B cell (primary cell): ENCODE measurements at regions not wholly inside any gene's neighbourhood (a gene's known extent, or its start where the extent isn't known, plus 50 kb on each side); places are given as distances from the start of the nearest gene placed in this dataset.

Experiments
- ATAC-seq: fragments of 200-7000 bp; cut with Tn5 transposase; one replicate; pipeline ENCODE4 v1.10.0; 2021; ENCODE audit warnings: low read depth, mild to moderate bottlenecking, moderate number of reproducible peaks, moderate library complexity
- CTCF ChIA-PET: fragments of 350-600 bp; sonication (Branson Sonifier 250); formaldehyde crosslinking; loops from one replicate; lab custom pipeline; 2021; ENCODE audit warnings: antibody characterized with exemption, inconsistent platforms; lab: Charles Lee
- POLR2A ChIA-PET: fragments of 350-600 bp; sonication (Branson Sonifier 250); formaldehyde crosslinking; loops from one replicate; lab custom pipeline; 2021; ENCODE audit warnings: antibody characterized with exemption; lab: Charles Lee
- DNase-seq: peaks from one replicate; pipeline ENCODE4 v3.0.0; 2013
- H2AFZ ChIP-seq: 2 replicates; pipeline ENCODE4 v1.6.1; 2012; ENCODE audit warnings: mild to moderate bottlenecking, low read depth, low read length; ENCODE audit not compliant: insufficient read depth, poor library complexity, severe bottlenecking
- H3K27ac ChIP-seq, 2 donors: 1 replicate in 1 of 2; 2 replicates in 1 of 2; pipeline ENCODE4 v1.5.1; 2012 to 2013; ENCODE audit warnings: low read length in 2 of 2, mild to moderate bottlenecking in 2 of 2, moderate library complexity in 1 of 2
- H3K27me3 ChIP-seq, 4 experiments: fragments of 200-600 bp in 1 of 4; sonication (generic) in 1 of 4; replicated peaks in 1 of 4; 1 replicate in 2 of 4; 2 replicates in 2 of 4; pipeline versions ENCODE4 v1.6.1 to v1.7.0; 2013 to 2016; ENCODE audit warnings: low read length in 3 of 4, mild to moderate bottlenecking in 2 of 4, mixed read lengths in 1 of 4, moderate library complexity in 1 of 4; ENCODE audit not compliant: insufficient read depth in 4 of 4, control insufficient read depth in 3 of 4; ENCODE audit errors: control extremely low read depth in 1 of 4
- H3K36me3 ChIP-seq, 2 experiments: replicated peaks in 1 of 2; 1 replicate in 1 of 2; 2 replicates in 1 of 2; pipeline versions ENCODE4 v1.6.1 to v1.7.1; 2013; ENCODE audit warnings: low read length in 1 of 2; ENCODE audit not compliant: insufficient read depth in 2 of 2, control insufficient read depth in 1 of 2; ENCODE audit errors: control extremely low read depth in 1 of 2, extremely low read depth in 1 of 2
- H3K4me1 ChIP-seq, 2 donors: fragments of 200-600 bp in 1 of 2; sonication (generic) in 1 of 2; 1 replicate in 1 of 2; 2 replicates in 1 of 2; pipeline versions ENCODE4 v1.5.1 to v1.6.1; 2013 to 2017; ENCODE audit warnings: low read length in 2 of 2; ENCODE audit not compliant: control insufficient read depth in 2 of 2, insufficient read depth in 2 of 2
- H3K4me2 ChIP-seq: replicated peaks from 2 replicates; pipeline ENCODE3; 2012; ENCODE audit warnings: mild to moderate bottlenecking, low read depth, low read length; ENCODE audit not compliant: poor library complexity, severe bottlenecking
- H3K4me3 ChIP-seq, 5 experiments: fragments of 200-600 bp in 1 of 5; sonication (generic) in 1 of 5; 1 replicate in 3 of 5; 2 replicates in 2 of 5; pipeline versions ENCODE4 v1.5.1 to v1.7.0; 2011 to 2016; ENCODE audit warnings: low read length in 4 of 5, mild to moderate bottlenecking in 4 of 5, low read depth in 2 of 5, control low read depth in 1 of 5, moderate library complexity in 1 of 5; ENCODE audit not compliant: insufficient read depth in 1 of 5; ENCODE audit errors: control extremely low read depth in 1 of 5, extremely low read depth in 1 of 5
- H3K79me2 ChIP-seq: fragments of 200-600 bp; sonication (generic); one replicate; pipeline ENCODE4 v1.6.0; 2016; ENCODE audit warnings: low read length; ENCODE audit not compliant: control insufficient read depth, insufficient read depth
- H3K9ac ChIP-seq: fragments of 200-600 bp; sonication (generic); 2 replicates; pipeline ENCODE4 v1.6.1; 2017; ENCODE audit warnings: mild to moderate bottlenecking, low read length, moderate library complexity
- H3K9me3 ChIP-seq, 3 donors: one replicate each; pipeline versions ENCODE4 v1.6.1 to v1.7.1; 2013; ENCODE audit warnings: low read length in 2 of 3; ENCODE audit not compliant: control insufficient read depth in 2 of 3, insufficient read depth in 1 of 3; ENCODE audit errors: control extremely low read depth in 1 of 3
- H4K20me1 ChIP-seq: 2 replicates; pipeline ENCODE4 v1.6.0; 2012; ENCODE audit warnings: mild to moderate bottlenecking, low read length; ENCODE audit not compliant: insufficient read depth, control insufficient read depth, poor library complexity, severe bottlenecking
- H3K27ac Mint-ChIP-seq: one replicate; pipeline ENCODE4 v1.8.0; 2021; ENCODE audit warnings: mixed read lengths
- H3K27me3 Mint-ChIP-seq: one replicate; pipeline ENCODE4 v1.8.0; 2021; ENCODE audit warnings: mixed read lengths
- H3K4me1 Mint-ChIP-seq: one replicate; pipeline ENCODE4 v1.8.0; 2021; ENCODE audit warnings: mixed read lengths
- H3K4me3 Mint-ChIP-seq: one replicate; pipeline ENCODE4 v1.8.0; 2021; ENCODE audit warnings: mixed read lengths
- H3K9me3 Mint-ChIP-seq: one replicate; pipeline ENCODE4 v1.8.0; 2022; ENCODE audit warnings: mixed read lengths; ENCODE audit not compliant: insufficient read depth
- CTCF ChIP-seq: fragments of 200-600 bp; IDR thresholded peaks from one replicate; pipeline ENCODE4 v1.8.0; 2022; ENCODE audit warnings: antibody characterized with exemption, mild to moderate bottlenecking
- EZH2 ChIP-seq: IDR thresholded peaks from 2 replicates; pipeline ENCODE4 v1.6.1; 2012; ENCODE audit warnings: borderline replicate concordance, low read depth, mild to moderate bottlenecking, moderate library complexity, low read length; ENCODE audit not compliant: insufficient read depth, poor library complexity, severe bottlenecking
- WGBS: methylation state at CpG from one replicate; pipeline ENCODE4 v1.1.5; 2013; ENCODE audit warnings: missing lambda C conversion rate; ENCODE audit not compliant: insufficient coverage; 5-methylcytosine and 5-hydroxymethylcytosine counted together
- intact Hi-C: fragments of 100-400 bp; cut with micrococcal nuclease; formaldehyde crosslinking; loops from one replicate; pipeline ENCODE4 v1.10.0; 2022

DNA sequence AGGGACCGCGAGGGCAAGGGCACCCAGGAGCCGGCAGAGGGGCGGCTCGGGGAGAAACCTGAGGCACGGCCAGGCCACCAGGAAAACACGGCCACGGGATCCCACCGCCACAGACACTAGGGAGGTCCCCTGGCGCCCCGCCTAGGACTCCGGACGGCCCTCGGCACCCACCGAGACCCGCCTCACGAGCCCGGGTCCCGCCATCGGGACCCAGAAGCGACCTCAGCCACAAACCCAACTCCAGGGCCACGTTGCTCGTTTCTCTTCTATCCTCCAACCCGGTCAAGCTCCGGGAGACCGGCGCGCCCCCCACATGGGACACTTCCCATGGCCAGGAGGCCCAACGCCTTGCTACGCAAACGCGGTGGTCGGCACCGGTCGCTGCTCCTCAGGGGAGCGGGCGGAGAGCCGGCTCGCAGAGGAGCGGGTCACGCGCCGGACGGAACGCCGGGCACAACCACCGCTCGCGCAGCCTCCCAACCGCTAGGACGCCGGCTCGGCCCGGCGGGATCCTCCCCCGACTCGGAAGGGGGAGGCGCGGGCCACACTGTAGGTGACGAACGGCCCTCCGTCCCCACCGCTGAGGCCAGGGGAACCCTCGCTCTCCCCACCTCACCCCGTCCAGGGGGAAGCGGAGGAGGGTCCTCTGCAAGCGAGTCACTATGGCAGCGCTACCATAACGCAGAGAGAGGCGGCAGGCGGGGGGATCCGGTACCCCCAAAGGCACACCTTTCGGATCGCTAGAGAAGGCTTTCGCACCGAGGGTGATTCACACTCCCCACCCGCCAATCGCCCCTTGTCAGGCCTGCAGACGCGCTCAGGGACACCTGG, 1514.1 kb upstream of the DEFB115 start:
- peaks cover 3% of the 10 kb centered on the region for H3K9me3 Mint-ChIP-seq

More for the DNA sequence above, 1514.1 kb upstream of the DEFB115 start:
- no peak overlapping the region for H3K4me3 Mint-ChIP-seq
- H3K9me3 ChIP-seq, result peaks cover 0 to 45% (median 0%) of the 10 kb centered on the region in 3 donors
- ChIA-PET POLR2A (no interaction called here), CTCF (no interaction called here)
- H3K4me1 ChIP-seq, result no peaks in the 10 kb centered on the region
- no peak overlapping the region for H2AFZ ChIP-seq
- ATAC-seq (no peak), DNase-seq (no peak)
- no peak overlapping the region for H3K4me3 ChIP-seq
- H3K4me1 Mint-ChIP-seq, result no peaks in the 10 kb centered on the region
- TF ChIP-seq CTCF, result no peak
- TF ChIP-seq EZH2, result no peak
- peaks cover 3% of the 10 kb centered on the region for H3K27me3 Mint-ChIP-seq
- no peaks in the 10 kb centered on the region for H4K20me1 ChIP-seq
- intact Hi-C loops, result no loop called here
- no peaks in the 10 kb centered on the region for H3K36me3 ChIP-seq
- H3K27me3 ChIP-seq, result no peaks in the 10 kb centered on the region
- WGBS, result 65% methylated on average over 77 of the region's 80 CpGs
- no peak overlapping the region for H3K4me2 ChIP-seq
- no peaks in the 10 kb centered on the region for H3K79me2 ChIP-seq
- H3K27ac Mint-ChIP-seq, result no peak overlapping the region
- H3K9ac ChIP-seq, result no peak overlapping the region
- no peak overlapping the region for H3K27ac ChIP-seq
